GM04503 (cell line): ENCODE measurements at regions not wholly inside any gene's neighbourhood (a gene's known extent, or its start where the extent isn't known, plus 50 kb on each side); places are given as distances from the start of the nearest gene placed in this dataset.
A peak's percentile ranks its signal among the peaks of the same experiment; 100 is the strongest.

Experiments used
- DNase-seq: peaks from one replicate; pipeline ENCODE4 v3.0.0-alpha.2; 2012; ENCODE audit warnings: low read depth

- DNase-seq: peak; percentile 62
These were observed 54.9 kb upstream of the SACS start for GRCh38 chr13:23488442-23488841.

GRCh38 chr13:23496255-23496654 lies 62.8 kb upstream of the SACS start:
- no peak for DNase-seq

GRCh38 chr13:23497191-23497590 lies 63.7 kb upstream of the SACS start:
- DNase-seq: no peak

GRCh38 chr13:23500849-23501248 lies 67.3 kb upstream of the SACS start:
- peak; percentile 97 for DNase-seq

GRCh38 chr13:23504180-23504579 lies 66.0 kb upstream of the TNFRSF19 start:
- peak; percentile 45 for DNase-seq

- DNase-seq: peak; percentile 79
These were observed 65.2 kb upstream of the TNFRSF19 start for GRCh38 chr13:23505007-23505406.

GRCh38 chr13:23506071-23506806 lies 64.0 kb upstream of the TNFRSF19 start:
- DNase-seq: peak; percentile 50

- peak; percentile 68 for DNase-seq
These were observed 63.4 kb upstream of the TNFRSF19 start for GRCh38 chr13:23506807-23507291.

- DNase-seq: peak; percentile 45
These were observed 60.2 kb upstream of the TNFRSF19 start for GRCh38 chr13:23509781-23510543.

GRCh38 chr13:23510544-23510916 lies 59.7 kb upstream of the TNFRSF19 start:
- peak; percentile 58 for DNase-seq

GRCh38 chr13:23510979-23511735 lies 59.1 kb upstream of the TNFRSF19 start:
- DNase-seq: no peak

GRCh38 chr13:23512762-23513395 lies 57.3 kb upstream of the TNFRSF19 start:
- no peak for DNase-seq

GRCh38 chr13:23513455-23513854 lies 56.8 kb upstream of the TNFRSF19 start:
- no peak for DNase-seq

GRCh38 chr13:23514076-23514475 lies 56.1 kb upstream of the TNFRSF19 start:
- DNase-seq: no peak

- no peak for DNase-seq
These were observed 55.1 kb upstream of the TNFRSF19 start for GRCh38 chr13:23515116-23515515.

- DNase-seq: no peak
These were observed 54.0 kb upstream of the TNFRSF19 start for GRCh38 chr13:23516190-23516589.

- DNase-seq: no peak
These were observed 53.5 kb upstream of the TNFRSF19 start for GRCh38 chr13:23516702-23517101.

GRCh38 chr13:23518231-23518630 lies 52.0 kb upstream of the TNFRSF19 start:
- DNase-seq: no peak
